GM21576 (cell line): ENCODE measurements at regions not wholly inside any gene's neighbourhood (a gene's known extent, or its start where the extent isn't known, plus 50 kb on each side); places are given as distances from the start of the nearest gene placed in this dataset.

Source experiments
- ATAC-seq: cut with Tn5 transposase; IDR thresholded peaks from one replicate; pipeline ENCODE4 v1.9.1; 2021; ENCODE audit warnings: mild to moderate bottlenecking, moderate library complexity; ENCODE audit not compliant: unreplicated experiment

DNA sequence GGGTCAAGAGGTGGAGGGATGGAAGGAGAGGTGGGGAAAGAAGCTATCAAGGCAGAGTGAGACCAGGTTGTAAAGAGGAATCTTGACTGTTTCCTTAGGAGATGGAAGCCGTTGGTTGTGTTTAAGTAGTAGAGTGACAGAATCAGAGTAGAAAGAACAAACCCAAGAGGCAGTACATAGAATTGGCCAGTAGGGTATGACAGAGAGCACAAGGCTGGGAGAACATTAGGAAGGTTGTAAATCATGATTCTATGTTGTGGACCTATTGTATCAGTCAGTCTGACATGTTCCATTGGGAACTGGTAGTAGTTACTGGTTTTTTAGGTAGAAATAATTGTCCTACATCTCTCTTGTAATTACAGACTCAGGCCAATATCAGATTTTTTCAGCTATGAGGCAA, 486.9 kb upstream of the USP24 start:
- peak; percentile 63 for ATAC-seq

DNA sequence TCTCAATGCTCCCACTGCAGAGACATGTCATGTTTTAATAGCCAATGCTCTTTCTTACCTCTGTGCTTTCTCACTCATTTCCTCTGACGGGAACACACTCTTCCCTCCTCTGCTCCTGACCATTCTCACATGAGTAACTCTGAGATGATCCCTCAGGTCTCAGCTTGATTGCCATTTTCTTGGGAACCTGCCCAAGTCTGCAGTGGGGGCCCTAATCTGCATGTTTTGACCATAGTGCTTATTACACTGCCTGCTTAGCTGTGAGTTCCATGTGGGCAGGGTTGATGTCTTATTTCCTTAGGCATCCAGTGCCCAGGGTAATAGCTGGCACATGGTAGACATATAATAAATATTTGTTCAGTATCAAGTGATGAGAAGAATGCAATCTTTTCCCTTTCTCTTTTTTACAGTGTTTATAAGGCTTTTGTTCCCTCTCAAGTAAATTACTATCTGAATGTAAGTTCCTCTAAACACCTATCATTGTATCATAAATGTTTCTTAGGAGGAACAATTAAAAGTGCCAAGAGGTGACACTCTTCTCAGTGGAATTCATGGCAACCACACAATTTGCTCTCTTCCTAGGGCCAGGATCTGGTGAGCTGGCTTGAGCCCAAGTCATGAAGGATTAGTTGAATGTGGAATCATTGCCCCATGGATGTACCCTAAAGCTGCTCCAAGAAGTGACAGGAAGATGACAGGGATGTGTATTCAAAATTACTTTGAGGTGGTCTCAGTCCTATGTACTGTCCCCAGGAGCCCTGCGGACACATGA, 485.4 kb upstream of the USP24 start:
- ATAC-seq = no peak

DNA sequence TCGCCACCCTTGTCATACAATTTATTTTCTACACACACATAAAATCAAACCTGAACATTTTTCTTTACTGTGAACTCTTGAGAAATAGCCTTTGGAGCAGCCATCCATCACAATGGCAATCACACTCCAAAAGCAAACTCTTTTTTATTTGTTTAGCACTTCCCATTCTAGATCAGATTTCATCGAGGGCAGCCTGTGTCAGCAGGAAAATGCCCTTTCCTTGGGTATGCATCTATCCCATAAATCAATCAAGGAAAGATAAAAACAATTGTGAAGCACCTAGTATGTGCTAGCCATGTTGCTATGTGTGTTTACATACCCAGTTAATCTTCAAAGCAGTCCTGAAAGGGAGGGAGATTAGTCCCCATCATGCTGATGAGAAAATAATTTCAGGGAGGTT, 484.1 kb upstream of the USP24 start:
- no peak for ATAC-seq

DNA sequence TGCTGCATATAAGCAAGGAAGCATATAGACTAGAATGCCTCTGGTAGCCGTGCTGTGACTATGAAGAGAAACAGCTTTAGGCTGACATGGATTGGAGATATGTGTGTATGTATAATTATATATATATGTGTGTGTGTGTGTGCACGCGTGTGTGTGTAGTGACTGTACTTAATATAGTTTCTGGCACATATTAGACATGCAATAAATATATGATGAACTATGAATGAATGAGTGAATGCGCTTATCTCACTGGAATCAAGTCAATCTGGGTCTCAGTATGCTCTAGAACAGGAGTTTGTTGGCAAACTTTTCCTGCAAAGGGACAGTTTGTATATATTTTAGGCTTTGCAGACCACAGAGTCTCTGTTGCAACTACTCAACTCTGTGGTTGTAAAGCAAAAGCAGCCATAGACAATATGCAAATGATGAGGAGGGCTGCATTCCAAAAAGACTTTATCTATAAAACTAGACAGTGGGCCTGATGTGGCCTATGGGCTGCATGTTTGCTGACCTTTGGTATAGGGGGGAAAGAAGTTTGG, 482.9 kb upstream of the USP24 start:
- ATAC-seq = no peak

DNA sequence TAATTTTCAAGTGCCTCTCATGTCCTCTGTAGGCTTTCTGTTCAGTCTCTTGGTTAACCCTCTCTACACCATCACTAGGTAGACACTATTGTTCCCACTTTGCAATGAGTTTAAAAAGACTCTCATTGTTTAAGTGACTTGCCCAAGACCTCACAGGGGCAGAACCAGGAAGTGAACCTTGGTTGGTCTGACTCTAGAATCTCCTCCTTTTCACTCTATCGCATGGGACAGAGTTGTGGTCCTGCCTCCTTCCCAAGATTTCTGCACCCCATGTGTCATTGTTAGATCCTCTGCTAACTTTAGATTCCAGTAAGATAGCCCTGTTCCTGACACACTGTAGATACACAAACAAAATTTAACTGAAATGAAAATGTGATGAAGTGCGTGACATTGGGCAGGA, 481.7 kb upstream of the USP24 start:
- no peak for ATAC-seq

DNA sequence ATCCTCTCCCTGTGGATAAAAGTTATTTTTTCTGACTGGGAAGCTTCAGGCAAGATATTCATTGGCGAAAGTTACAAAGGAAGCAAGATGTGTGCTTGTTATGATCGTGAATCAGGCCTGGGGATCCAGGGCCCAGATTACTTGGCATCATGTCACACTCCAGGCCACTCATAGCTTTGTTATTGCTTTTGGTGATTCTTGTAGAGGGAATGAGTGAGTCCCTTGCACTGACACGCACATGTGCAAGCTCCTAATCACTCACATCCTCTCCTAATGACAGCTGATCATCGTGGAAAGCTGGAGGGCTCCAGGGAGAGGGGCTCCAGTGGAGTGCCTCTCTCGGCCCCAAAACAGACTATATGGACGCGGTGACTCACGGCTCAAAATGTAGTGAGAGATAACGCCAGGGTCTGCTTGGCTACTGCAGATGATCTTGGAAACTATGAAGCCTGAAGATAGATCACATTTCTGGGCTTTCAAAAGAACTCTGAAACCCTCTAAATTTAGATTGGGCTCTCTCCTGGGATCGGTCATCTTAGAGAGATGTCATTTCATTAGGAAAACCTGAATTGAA, 481.1 kb upstream of the USP24 start:
- ATAC-seq = no peak

DNA sequence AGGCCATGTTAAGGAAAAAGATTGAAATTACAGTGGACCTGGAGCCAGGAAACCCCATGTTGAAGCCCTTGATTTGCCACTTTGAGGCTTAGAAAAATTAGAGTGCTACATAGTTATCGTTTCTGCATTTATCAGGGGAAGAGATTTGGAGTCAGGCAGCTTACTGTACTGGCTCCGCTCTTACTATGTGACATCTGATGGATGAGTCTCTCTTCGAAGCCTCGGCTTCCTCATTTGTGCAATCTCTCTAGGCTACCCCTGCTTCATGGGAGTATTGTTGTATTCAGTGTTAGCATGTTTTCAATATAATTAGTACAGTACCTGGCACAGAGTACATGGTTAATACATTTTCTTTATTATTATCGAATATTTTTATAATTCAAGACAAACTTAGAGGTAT, 480.4 kb upstream of the USP24 start:
- no peak for ATAC-seq

DNA sequence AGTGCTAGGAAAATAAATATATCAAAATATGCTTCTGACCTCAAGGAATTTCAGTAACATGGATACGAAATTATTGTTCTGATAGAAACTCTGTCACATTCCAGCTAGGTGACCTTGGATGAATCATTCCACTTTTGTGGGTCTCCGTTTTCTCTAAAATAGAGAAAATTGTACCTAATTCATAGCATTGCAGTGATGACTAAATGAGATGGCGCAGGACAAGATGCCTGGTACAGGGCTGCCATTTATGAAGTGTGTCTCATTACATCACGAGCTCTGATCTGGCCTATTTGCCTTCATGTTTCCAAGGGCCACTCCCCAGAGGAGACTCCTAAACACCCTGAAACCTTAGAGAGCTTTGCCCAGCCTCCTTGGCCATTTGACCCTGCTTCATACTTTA, 480.0 kb upstream of the USP24 start:
- no peak for ATAC-seq

DNA sequence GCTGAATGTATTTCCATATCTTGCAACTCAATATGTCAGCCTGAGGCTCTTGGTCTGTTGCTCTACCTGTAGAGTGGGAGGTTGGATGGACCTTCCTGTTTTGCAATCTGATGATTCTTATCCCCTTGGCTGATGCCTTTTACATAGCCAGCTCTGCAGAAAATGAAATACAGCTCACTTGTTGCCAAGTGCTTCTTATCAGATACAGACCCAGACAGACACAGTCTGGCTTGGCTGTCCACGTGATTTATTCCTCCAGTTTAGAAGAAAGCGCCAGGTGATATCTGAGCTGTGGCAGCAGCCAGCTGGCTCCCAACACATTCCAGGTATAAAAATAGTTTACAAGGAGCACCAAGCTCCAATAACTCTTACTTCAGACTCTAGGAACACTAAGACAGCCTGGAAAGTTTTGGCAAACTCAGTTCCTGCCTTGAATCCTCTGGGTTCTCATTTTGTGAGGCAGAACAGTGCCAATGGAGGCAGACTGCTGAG, 479.2 kb upstream of the USP24 start:
- no peak for ATAC-seq

DNA sequence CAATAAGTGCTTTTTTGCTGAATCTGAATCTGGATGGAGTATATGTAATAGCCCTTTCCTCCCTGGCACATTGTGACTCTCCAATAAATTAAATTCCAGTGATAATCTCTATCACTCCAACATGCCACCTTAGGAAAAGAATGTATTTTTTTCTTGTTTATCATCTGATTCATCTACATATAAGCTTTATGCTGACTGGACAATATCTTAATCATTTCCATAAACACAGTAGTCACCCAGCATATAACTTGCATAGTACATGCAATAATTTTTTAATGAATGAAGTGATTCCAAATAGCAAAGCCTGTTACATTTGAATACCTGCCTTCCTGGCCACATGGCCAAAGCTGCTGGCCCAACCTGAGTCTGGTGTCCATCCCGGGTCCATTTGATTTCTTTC, 477.6 kb upstream of the USP24 start:
- no peak for ATAC-seq

DNA sequence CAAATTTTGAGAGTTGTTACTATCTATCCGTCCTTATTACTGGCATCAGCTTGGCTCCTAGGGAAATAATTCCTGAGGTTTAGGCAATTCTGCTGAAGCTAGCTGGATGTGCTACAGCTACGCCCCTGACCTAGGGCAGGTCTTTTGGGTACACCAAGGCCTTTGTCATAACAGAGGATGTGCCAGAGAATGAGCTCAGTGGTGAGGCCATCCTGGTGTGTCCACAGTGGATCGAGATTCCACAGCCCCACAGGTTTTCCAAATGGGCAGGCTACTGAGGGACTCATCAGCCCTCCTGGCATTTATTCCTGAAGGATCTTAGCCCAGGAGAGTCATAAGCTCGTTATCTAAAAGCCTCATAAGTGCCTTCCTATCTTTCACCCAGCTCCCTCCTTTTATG, 475.2 kb upstream of the USP24 start:
- no peak for ATAC-seq

DNA sequence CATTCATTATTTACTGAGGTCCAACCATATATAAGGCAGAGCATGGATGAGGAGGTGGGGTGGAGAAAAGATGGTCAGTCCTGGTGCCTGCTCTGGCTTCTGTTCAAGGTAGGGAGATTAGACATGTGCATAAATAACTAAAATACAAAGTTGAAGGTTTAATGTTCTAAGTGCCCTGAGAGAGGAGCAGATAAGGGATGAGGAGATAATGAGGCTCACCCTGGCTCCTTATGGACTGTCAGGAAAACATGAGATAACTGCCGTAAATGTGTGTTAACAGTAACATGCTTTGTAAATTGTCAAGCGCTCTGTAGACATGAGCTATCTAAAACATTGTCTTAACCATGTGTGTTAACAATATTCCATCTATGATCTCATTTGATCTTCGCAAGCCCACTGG, 474.6 kb upstream of the USP24 start:
- ATAC-seq = no peak

DNA sequence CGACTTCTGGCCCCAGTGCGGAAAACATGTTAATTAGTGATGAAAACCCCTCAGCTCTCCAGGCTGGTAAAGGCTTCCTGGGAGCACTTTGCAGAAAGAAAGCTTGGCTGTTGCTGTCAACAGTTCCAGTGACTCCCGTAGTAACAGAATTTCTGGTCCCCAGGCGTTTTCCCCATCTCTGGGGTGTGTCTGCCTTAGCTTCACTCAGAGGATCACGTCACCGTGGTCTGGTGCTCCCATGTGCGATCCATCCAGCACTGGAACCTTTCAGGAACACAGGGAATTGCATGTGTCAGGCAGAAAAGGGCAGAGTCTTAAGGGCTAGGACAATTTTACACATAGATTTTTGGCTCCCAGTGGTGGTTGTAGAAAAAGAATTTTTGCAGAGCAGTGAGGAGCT, 470.4 kb upstream of the USP24 start:
- ATAC-seq = no peak

DNA sequence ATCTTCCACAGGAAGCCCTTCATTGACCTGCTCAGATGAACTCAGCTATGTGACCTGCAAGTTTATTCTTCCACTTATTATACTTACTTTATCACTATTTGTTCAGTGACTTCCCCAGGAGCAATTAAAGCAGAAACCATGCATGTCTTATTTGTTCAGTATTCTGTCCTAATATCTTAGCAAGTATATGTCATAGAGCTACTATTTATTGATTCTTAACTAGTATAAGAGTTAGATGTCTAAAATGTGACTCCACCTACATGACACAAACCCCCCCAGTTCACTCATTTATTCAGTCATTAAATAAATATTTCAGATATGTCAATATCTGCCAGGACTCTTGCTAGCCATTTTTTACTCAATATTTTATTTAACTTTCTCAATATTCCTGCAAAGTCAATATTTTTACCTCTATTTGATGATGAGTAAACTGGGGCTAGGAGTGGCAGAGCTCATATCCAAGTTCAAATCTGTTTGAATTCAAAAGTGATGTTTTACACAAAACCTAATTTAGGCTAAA, 469.0 kb upstream of the USP24 start:
- no peak for ATAC-seq

DNA sequence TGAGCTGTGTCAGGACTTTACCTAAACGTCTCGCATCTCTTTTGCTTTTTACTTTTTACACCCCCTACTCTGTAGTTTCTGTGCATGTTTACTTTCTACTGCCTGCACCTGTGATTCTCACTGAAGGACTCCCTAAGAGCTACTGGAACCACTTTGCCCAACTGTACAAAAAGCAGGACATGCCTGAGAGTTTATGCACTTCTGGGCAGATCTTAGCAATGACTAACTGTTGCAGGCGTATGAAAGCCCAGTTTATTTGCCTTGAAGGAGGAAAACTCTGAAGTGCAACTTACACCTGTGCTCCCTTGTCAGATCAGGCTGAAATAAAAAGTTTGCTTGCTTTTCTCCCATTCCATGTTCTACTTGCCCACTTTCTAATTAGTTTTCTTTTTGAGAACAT, 467.0 kb upstream of the USP24 start:
- ATAC-seq = no peak

DNA sequence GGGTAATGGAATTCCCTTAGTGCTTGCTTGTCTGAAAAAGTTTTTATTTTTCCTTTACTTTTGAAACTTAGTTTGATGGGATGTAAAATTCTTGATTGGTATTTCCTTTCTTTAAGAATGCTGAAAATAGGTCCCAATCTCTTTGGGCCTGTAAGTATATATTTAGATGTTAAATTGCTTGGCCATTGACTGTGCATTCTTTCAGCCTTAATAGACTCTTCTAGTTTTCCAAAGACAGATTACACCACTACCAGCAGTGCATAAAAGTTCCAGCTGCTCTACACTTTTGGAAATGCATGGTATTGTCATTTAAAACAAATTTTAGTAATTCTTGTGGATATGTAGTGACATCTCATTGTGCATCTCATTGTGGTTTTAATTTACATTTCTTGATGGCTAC, 464.8 kb upstream of the USP24 start:
- no peak for ATAC-seq

DNA sequence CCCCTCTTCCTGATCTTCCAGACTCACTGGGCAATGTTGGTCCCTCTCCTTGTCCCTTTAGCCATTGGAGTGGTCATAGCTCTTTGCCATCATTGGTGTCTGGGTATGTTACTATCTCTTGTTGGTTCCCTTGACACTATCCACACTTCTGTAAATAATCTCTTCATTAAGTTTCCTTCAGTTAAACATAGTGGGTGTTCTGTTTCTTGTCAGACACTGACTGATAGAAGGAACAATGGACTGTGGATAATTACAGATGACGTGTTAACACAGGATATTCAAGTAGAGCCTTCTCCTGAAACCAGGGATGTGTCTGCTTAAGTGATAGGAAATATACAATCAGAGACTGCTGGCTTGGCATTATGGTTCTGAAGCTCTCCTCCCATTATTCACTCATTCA, 458.3 kb upstream of the USP24 start:
- ATAC-seq = no peak

DNA sequence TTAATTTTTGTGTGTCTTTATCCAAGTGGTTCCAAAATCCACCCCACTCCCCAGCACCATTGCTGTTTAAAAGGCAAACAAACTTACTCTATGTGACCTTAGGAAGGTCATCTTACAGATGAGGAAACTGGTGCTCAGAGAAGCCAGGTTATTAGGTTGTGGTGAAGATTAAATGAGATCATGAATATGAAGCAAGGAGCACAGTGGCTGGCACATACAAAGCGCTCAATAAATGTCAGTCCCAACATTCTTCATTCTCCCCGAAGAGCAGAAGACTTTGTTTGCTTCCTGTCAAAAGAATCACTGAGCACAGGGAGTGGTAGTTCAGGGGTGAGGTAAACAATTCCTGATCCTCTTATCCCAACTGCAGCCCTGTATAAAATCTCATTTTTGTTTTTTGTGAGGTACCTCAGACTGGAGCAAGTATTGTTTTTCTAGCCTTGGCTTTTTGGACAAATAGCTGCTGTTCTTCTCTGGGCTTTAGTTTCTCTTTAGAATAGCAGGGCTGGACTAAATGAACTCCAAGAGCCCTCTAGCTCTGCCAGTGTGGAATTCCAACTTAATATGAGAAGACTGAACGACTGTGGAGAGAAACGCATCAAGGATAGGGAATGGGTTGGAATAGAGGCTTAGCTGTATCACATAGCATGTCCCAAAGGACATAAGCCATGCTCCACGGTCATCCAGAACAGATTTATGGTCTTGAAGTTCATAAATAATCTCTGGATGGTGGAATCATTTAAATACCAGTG, 455.3 kb upstream of the USP24 start:
- no peak for ATAC-seq

DNA sequence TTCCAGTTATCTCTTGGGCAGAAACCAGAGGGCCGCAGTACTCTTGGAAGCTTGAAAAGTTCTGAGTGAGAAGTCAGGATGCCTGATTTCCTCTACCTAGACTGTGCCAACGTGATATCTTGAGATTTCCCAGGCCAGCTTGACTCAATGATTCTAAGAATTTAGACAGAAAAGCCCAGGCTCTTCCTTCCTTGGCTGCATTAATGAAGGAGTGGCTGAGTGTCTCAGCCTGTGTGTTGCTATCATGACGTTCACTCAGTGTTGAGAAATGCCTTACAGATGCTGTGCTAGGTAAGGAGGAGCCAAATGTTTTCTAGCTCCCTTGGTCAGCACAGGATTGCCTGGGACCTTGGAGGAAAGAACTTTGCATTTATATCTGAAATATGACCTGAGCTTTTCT, 454.1 kb upstream of the USP24 start:
- ATAC-seq = no peak

DNA sequence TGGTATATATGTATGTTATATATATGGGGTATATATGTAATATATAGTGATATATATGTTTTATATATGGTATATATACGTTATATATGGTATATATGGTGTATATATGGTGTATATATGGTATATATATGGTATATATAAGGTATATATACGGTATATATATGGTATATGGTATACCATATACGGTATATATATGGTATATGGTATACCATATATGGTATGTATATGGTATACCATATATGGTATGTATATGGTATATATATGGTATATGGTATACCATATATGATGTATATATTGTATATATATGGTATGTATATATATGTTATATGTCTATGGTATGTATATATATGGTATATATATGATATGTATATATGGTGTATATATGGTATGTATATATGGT, 447.7 kb upstream of the USP24 start:
- no peak for ATAC-seq

DNA sequence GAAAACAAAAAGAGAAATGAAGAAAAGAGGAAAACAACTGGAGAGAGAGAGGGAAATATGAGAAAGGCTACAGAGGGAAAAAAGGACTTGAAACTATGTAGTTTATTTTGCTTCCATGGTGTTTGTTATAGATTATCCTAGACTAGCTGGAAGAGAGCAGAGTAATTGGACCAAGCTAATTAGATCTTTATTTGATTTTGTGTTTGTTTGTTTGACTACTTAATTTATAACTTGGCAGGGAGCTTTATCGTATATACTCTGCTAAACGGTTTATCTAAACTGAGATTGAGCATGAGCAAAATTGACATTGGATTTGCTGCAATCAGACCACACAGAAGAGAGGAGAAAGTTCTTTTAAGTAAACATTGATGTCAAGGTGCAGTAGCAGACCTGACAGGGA, 443.8 kb upstream of the USP24 start:
- ATAC-seq = no peak

DNA sequence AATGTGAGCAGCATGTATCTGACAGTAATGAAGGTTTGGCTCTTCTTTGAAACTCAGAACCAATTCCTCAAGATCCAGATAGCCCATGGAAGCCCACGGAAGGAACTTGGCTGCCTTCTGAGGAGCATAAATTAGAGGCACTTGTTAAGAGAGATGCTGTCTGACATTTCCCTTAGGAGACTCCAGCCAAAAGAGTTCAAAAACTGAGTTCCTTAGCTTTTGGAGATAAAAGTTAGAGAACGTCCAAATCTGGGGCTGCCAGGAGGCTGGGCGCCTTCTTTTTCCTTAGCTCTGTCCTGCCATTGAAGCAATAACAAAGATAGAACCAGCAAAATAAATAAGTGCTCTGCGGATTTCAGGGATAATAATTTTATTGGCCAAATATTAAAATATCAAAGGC, 439.6 kb upstream of the USP24 start:
- no peak for ATAC-seq
